Stomach (tissue), 4 donors: ENCODE measurements at regions not wholly inside any gene's neighbourhood (a gene's known extent, or its start where the extent isn't known, plus 50 kb on each side); places are given as distances from the start of the nearest gene placed in this dataset.

Experiments
- POLR2AphosphoS5 ChIP-seq, 3 donors: sonication (generic); formaldehyde crosslinking; IDR thresholded peaks; one replicate each; pipeline ENCODE4 v1.6.1; 2016; ENCODE audit warnings: antibody characterized with exemption in 3 of 3
- TF ChIP-seq, protein P1 (sequence below), 7 experiments: fragments of 450-650 bp in 4 of 7; fragments of 200-600 bp in 3 of 7; sonication (generic) in 3 of 7; IDR thresholded peaks; one replicate each; pipeline ENCODE4 v1.5.1; 2016 to 2019; ENCODE audit warnings: antibody characterized with exemption in 7 of 7, control low read depth in 2 of 7, mild to moderate bottlenecking in 1 of 7

DNA sequence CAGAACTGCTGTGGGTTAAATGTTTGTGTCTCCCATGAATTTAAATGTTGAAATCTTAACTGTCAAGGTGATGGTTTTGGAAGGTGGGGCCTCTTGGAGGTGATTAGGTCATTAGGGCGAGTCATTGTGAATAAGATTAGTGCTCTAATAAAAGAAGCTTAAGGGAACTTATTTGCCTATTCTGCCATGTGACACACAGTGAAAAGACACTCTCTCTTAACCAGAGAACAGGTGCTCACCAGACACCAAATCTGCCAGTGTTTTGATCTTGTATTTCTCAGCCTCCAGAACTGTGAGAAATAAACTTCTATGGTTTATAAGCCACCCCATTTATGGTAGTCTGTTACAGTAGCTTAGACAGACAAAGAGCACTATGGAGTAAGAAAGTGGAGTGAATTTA is 117.9 kb upstream of the SV2C start:
- TF ChIP-seq, protein P1, sequence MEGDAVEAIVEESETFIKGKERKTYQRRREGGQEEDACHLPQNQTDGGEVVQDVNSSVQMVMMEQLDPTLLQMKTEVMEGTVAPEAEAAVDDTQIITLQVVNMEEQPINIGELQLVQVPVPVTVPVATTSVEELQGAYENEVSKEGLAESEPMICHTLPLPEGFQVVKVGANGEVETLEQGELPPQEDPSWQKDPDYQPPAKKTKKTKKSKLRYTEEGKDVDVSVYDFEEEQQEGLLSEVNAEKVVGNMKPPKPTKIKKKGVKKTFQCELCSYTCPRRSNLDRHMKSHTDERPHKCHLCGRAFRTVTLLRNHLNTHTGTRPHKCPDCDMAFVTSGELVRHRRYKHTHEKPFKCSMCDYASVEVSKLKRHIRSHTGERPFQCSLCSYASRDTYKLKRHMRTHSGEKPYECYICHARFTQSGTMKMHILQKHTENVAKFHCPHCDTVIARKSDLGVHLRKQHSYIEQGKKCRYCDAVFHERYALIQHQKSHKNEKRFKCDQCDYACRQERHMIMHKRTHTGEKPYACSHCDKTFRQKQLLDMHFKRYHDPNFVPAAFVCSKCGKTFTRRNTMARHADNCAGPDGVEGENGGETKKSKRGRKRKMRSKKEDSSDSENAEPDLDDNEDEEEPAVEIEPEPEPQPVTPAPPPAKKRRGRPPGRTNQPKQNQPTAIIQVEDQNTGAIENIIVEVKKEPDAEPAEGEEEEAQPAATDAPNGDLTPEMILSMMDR (IDR thresholded peaks at IDR 0.05), result no peak
- no peak for TF ChIP-seq POLR2AphosphoS5 (IDR thresholded peaks at IDR 0.05)
